RWPE2 (cell line): ENCODE measurements at regions not wholly inside any gene's neighbourhood (a gene's known extent, or its start where the extent isn't known, plus 50 kb on each side); places are given as distances from the start of the nearest gene placed in this dataset.

Source experiments
- ATAC-seq: fragments of 200-7000 bp; cut with Tn5 transposase; 3 replicates; pipeline ENCODE4 v1.9.1; 2021; ENCODE audit warnings: low read depth
- DNase-seq: peaks from one replicate; pipeline ENCODE4 v3.0.0-alpha.2; 2020; ENCODE audit warnings: low spot score
- H3K27ac ChIP-seq: fragments of 450-650 bp; 2 replicates; pipeline ENCODE4 v1.5.1; 2017; ENCODE audit warnings: mild to moderate bottlenecking; ENCODE audit not compliant: poor library complexity, severe bottlenecking
- H3K27me3 ChIP-seq: fragments of 250-450 bp; sonication (Bioruptor Pico); 2 replicates; pipeline ENCODE4 v1.5.1; 2021; ENCODE audit warnings: mild to moderate bottlenecking, moderate library complexity; ENCODE audit not compliant: insufficient read depth, poor library complexity, severe bottlenecking
- H3K36me3 ChIP-seq: fragments of 250-450 bp; sonication (Bioruptor Pico); 2 replicates; pipeline ENCODE4 v1.5.1; 2020; ENCODE audit warnings: low read depth, mild to moderate bottlenecking, moderate library complexity
- H3K4me1 ChIP-seq: fragments of 250-450 bp; sonication (Bioruptor Pico); 2 replicates; pipeline ENCODE4 v1.5.1; 2021; ENCODE audit warnings: mild to moderate bottlenecking, moderate library complexity; ENCODE audit not compliant: insufficient read depth, poor library complexity, severe bottlenecking
- H3K4me3 ChIP-seq: fragments of 250-450 bp; sonication (Bioruptor Pico); 2 replicates; pipeline ENCODE4 v1.5.1; 2021; ENCODE audit warnings: mild to moderate bottlenecking, moderate library complexity; ENCODE audit not compliant: severe bottlenecking
- H3K9me3 ChIP-seq: fragments of 250-450 bp; sonication (Bioruptor Pico); 2 replicates; pipeline ENCODE4 v1.5.1; 2021; ENCODE audit warnings: mild to moderate bottlenecking, moderate library complexity; ENCODE audit not compliant: severe bottlenecking
- TF ChIP-seq, protein P1 (sequence below): fragments of 450-650 bp; IDR thresholded peaks from one replicate; pipeline ENCODE4 v1.5.1; 2017; ENCODE audit warnings: mild to moderate bottlenecking, moderate library complexity; ENCODE audit not compliant: poor library complexity, severe bottlenecking

DNA sequence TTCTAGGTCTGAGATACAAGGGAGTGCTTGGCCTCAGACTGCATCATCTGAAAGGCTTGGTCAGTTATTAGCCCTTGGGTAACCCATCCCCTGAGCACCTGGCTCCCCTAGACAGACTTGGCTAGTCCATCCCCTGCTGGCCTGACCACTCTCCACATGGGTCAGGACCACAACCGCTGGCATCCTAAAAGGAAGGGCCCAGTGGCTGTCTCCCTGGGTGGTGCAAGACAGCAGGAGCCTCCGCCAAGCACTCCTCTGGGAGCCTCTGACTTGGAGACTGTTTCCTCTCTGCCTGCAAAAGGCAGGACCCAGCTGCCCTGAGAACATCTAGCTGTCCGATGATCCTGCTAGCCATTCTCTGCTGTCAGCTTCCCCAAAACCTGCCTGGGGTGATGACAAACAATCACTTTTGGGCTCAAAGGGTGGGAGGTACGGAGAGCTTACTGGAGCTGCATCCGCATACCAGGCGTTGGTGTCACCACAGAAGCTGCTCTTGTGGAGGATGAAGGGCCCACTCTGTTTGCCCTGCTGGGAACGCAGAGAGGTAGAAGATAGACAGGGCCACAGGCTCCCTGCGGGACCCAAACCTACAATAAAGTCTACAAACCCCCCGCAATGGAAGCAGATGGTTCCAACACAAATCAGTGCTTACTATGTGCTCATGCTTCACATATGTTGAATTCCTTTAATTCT is 108.0 kb upstream of the PRR20G start:
- Histone ChIP-seq H3K9me3 (no peaks in the 10 kb centered on the region), H3K36me3 (no peaks in the 10 kb centered on the region), H3K4me3 (no peak overlapping the region), H3K4me1 (no peaks in the 10 kb centered on the region), H3K27ac (no peak overlapping the region), H3K27me3 (no peaks in the 10 kb centered on the region)
- TF ChIP-seq, protein P1, sequence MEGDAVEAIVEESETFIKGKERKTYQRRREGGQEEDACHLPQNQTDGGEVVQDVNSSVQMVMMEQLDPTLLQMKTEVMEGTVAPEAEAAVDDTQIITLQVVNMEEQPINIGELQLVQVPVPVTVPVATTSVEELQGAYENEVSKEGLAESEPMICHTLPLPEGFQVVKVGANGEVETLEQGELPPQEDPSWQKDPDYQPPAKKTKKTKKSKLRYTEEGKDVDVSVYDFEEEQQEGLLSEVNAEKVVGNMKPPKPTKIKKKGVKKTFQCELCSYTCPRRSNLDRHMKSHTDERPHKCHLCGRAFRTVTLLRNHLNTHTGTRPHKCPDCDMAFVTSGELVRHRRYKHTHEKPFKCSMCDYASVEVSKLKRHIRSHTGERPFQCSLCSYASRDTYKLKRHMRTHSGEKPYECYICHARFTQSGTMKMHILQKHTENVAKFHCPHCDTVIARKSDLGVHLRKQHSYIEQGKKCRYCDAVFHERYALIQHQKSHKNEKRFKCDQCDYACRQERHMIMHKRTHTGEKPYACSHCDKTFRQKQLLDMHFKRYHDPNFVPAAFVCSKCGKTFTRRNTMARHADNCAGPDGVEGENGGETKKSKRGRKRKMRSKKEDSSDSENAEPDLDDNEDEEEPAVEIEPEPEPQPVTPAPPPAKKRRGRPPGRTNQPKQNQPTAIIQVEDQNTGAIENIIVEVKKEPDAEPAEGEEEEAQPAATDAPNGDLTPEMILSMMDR: no peak
- no peak for ATAC-seq
- no peak for DNase-seq

DNA sequence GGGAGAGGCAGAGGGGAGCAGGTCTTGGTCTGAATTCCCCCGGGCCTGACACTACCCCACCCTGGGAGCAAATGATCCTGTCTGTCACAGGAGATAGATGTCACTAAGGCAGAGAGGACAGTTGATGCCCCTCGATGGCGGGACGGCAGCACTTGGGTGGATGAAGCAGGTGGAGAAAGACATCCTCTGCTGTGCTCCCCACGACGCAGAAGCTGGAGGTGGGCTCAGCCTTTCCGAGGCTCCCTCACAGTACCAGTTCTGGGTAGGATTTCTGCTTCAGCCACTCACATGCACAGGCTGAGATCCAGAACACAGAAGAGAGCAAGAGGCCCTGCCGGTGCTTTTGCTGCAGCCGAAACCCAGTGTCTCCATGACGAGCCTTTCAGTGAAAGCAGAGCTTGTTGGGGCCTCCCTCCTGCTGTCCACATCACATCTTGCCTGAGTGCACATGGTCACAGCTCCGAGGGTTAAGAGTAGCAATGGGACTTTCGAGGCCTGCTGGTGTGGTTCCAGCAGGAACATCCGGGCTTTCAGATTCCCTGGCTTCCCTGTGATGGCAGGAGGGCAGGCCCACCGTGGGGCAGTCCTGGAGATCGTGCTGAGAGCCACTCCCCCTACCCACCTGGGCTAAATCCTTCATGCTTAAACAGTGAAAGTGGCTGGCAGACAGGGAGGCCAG is 107.3 kb upstream of the PRR20G start:
- TF ChIP-seq, protein P1: no peak
- Histone ChIP-seq H3K27ac (no peak overlapping the region), H3K4me1 (no peaks in the 10 kb centered on the region), H3K4me3 (no peak overlapping the region), H3K27me3 (no peaks in the 10 kb centered on the region), H3K36me3 (no peaks in the 10 kb centered on the region), H3K9me3 (no peaks in the 10 kb centered on the region)
- no peak for ATAC-seq
- no peak for DNase-seq

DNA sequence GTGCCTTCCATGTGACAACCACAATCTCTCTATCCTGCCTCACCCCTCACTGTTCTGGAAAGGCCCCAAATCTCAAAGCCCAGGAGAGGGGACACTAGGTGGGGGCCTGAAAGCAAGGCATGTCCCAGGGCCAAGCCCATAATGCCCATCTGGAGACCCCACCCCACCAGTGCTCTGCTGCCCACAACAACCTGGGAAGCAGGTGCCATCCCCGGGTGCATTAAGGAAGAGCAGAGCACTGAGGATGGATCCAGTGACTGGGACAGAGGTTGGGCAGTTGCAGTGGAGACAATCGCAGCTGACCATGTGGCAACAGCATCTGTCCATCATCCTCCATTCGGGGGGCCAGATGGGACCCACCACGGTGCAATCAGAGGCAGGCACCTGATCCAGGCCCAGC is 106.2 kb upstream of the PRR20G start:
- Histone ChIP-seq H3K4me1 (no peaks in the 10 kb centered on the region), H3K4me3 (no peak overlapping the region), H3K27ac (no peak overlapping the region), H3K36me3 (no peaks in the 10 kb centered on the region), H3K27me3 (no peaks in the 10 kb centered on the region), H3K9me3 (no peaks in the 10 kb centered on the region)
- no peak for ATAC-seq
- no peak for DNase-seq
- TF ChIP-seq, protein P1: no peak

DNA sequence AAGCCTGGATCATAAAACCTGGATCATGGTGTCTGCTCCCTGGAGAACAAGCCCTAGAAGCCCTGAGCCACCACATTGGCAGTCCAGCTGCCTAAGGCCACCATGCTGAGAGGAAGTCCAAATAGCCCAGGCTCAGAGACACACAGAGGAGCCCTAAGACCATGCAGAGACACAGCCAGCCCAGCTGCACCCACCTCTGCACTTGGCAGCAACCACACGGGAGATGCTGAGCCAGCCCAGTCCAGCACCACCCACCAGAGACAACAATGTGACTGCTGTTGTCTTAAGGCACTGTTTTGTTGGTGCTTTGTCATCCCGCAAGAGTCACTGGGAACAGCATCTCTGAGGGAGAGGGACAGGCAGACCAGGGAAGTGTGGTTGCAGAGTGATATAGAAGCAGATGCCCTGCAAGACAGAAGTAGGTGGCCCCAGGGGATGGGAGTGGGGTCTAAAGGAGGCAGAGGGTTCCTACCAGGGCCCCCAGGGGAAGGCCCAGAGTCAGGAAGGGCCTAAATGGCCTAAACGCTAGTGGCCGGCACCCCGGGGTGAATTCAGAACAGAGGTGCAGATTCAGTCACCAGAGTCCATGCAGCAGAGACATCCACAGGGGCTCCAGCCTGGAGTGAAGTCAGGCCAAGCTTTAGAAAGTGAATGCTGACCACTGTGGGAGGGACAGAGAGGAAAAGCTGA is 105.4 kb upstream of the PRR20G start:
- TF ChIP-seq, protein P1: no peak
- no peak overlapping the region for H3K27ac ChIP-seq
- no peak overlapping the region for H3K4me3 ChIP-seq
- H3K4me1 ChIP-seq: no peaks in the 10 kb centered on the region
- no peaks in the 10 kb centered on the region for H3K9me3 ChIP-seq
- no peaks in the 10 kb centered on the region for H3K27me3 ChIP-seq
- DNase-seq (no peak), ATAC-seq (no peak)
- H3K36me3 ChIP-seq: no peaks in the 10 kb centered on the region
